Jurkat, Clone E6-1 (cell line): ENCODE measurements at regions not wholly inside any gene's neighbourhood (a gene's known extent, or its start where the extent isn't known, plus 50 kb on each side); places are given as distances from the start of the nearest gene placed in this dataset.
"Not testable (repeated sequence)": the region's sequence is repeated elsewhere in the genome, so short reads cannot be mapped to it uniquely, and the experiment has no call there.

Experiments
- DNase-seq: peaks from one replicate; pipeline ENCODE4 v3.0.0-alpha.2; 2011; ENCODE audit warnings: low read depth, low spot score
- H3K4me3 ChIP-seq: 2 replicates; pipeline ENCODE4 v1.5.1; 2011; ENCODE audit warnings: mild to moderate bottlenecking, low read length, control low read depth, moderate library complexity

DNA sequence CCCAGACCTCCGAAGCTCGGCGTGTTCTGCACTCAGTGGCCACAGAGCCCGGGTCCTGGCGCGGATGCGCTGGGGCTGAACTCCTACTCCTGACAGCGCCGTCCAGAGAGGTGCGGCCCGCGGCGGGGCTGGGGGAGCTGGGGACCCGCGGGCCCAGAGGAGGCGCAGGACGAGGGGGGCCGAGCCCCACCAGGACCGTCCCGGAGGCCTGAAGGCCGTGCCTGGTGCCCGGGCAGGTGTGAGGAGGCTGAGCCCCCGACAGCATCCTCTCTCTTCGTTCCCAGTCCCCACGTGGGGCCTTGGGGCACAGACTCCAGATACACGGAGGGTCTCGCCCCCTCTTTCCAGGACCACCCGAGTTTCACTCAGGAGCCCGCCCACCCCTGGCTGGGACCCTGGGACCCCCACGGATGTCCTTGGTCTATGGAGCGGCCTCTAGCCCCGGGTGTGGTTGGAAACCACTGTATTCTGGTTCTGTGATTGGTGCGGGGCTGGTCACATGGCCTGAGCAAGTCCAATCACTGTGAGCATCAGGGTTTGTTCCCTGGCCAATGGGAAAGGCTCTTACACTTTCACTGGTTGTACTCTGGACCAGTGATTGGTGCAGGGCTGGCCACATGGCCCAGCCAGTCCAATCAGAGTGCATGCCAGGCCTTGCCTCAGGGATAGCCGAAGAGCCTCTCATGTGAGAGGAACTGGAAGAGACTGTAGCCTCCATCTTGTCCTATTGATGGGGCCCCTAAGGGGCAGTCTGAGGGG lies 217.6 kb upstream of the SFSWAP start:
- H3K4me3 ChIP-seq: no peak overlapping the region
- DNase-seq: peak; percentile 8

- no peak for DNase-seq
- H3K4me3 ChIP-seq: no peak overlapping the region
These were observed 216.7 kb upstream of the SFSWAP start for GRCh38 chr12:131494216-131494615.

GRCh38 chr12:131494741-131495524 lies 216.0 kb upstream of the SFSWAP start:
- H3K4me3 ChIP-seq: no peak overlapping the region
- peak; percentile 5 for DNase-seq

DNA sequence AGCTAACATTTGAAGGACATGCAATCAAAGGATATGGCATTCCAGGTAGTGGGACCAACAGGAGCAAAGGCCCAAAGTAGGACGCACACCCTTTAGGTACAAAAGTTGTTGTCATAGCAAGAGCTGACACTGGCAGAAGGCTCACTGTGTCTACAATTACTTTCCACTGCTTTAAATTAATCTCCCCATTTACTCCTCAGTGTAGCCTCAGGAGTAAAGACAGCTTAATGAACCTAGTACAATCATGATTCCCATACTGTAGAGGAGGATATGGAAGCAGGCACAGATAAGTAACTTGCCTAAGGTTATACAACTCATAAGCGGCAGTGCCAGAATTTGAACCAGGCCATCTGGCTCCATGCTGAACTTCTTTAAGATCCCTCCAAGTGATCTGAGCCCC lies 212.9 kb upstream of the SFSWAP start:
- DNase-seq: no peak

DNA sequence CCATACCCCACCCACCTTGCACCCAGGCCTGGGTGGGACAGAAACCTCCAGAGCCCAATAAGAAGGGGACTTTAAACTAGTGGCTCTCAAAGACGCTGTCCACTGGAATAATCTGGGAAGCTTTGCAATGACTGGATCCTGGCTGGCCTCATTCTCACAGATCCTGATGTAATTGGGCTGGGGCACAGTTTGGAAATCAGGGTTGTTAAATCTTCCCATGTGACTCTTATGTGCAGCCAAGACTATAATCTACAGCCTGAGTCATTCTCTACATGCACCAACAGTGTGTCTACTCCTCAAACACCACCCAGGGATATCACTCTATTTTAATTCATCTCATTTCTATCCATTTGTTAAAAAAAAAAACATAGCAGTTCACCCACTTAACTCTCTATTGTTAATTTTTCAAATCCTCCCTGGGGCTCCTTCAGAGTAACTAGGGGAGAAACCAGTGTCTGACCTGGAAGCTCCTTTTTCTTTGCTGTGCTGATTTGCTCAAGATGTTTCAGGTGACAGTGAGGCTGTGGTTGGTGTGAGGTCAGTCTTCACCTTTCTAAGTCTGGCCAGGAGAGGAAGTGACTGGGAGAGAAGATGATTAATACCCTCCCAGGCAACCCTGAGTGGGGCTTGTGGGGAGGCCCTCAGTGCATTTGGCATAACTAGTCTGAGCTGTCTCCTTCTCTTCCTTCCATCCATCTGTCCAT lies 211.6 kb upstream of the SFSWAP start:
- H3K4me3 ChIP-seq: no peak overlapping the region
- no peak for DNase-seq

More for the DNA sequence above, 212.9 kb upstream of the SFSWAP start:
- no peak overlapping the region for H3K4me3 ChIP-seq

- H3K4me3 ChIP-seq: no peak overlapping the region
- DNase-seq: no peak
These were observed 211.1 kb upstream of the SFSWAP start for GRCh38 chr12:131499864-131500190.

DNA sequence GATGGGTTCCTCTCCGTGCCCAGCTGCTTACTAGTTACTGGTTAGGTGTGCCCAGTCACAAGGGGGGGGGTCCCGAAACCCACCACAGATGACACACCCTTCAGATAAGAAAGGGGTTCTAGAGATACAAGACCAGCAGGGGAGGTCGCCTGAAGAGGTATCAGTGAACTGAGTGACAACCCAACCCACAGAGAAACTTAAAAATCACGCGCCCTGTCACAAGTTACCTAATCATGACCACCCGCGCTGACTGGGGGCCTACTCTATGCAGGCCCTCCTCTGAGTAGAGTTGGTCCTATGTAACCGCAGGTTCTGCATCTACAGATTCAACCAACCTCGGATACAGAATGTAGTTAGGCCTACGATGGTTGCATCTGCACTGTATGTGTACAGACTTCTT lies 210.3 kb upstream of the SFSWAP start:
- H3K4me3 ChIP-seq: no peak overlapping the region
- DNase-seq: no peak

DNA sequence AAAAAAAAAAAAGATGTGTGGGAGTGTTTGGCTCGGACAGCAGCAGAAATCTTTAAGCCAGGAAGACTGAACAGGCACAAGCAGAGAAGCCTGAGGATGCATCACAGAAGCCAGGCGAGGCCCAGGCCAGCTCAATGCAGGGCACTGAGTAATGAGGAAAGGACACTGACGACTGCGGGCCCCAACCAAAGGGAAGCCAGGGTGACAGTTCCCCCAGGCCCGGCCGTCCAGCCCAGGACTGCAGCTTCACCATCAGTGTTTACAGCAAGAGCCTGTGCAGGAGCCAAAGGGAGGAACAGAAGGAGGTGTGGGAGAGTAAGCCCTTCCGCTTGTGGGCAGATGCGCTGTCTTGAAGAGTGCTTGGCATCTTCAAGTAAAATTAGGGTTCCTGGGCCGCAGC lies 205.3 kb upstream of the SFSWAP start:
- no peak overlapping the region for H3K4me3 ChIP-seq
- no peak for DNase-seq

- no peak for DNase-seq
- no peak overlapping the region for H3K4me3 ChIP-seq
These were observed 204.5 kb upstream of the SFSWAP start for GRCh38 chr12:131506426-131506825.

DNA sequence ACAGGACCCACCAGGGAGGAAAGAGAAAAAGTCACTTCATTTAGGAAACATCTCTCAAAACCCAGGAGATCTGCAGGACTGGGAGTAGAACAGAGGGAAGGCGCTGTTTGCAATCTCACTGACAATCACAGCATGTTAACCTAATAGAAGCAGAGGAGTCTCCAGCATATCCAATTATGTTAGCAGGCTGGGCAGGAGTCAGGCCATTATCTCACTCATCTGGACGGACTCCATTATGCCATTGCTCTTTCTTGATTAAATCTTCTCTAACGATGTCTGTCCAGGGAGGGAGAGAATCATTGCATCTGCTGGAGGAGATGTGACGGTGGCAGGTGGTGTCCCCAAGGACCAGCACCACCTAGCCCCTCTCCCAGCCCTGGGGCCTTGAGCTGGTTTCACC lies 203.8 kb upstream of the SFSWAP start:
- no peak overlapping the region for H3K4me3 ChIP-seq
- DNase-seq: no peak

DNA sequence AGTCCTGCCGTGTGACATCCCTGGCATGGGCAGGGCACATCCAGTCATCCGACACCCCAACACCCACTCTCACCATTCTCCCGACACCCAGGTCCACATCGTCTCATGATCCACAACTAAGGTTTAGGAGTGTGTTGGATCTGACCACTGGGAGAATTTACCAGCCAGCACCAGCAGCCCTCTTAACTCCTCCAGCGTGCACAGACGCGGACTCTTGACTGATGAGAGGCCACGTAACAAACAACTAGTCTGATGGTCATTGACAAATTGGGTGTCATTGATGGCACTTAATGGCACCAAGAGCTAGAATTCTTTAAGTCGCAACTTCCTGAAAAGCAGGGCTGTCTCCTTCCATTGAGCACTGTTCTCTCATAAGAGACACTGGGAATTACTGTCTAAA lies 203.0 kb upstream of the SFSWAP start:
- no peak for DNase-seq
- no peak overlapping the region for H3K4me3 ChIP-seq

DNA sequence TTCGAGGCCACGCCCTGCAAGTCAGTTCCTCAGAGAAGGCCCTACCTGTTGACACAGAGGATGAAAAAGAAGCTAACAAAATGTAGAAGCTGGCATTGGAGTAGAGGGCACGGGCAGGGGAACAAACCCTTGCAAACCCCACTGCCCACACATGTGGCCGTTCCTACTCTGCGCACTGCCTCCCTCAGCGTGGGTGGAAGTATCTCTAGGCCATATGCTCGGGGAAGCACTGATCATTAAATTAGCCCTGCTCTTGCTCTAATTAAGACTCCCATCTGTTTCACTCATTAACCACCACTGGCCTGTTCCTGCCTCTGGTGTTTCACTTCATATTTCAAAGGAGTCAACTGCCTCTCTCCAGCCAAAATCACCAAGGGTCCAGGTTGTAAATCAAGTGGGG lies 201.2 kb upstream of the SFSWAP start:
- H3K4me3 ChIP-seq: no peak overlapping the region
- DNase-seq: no peak

- no peak for DNase-seq
- H3K4me3 ChIP-seq: no peak overlapping the region
These were observed 200.5 kb upstream of the SFSWAP start for GRCh38 chr12:131510431-131510830.

DNA sequence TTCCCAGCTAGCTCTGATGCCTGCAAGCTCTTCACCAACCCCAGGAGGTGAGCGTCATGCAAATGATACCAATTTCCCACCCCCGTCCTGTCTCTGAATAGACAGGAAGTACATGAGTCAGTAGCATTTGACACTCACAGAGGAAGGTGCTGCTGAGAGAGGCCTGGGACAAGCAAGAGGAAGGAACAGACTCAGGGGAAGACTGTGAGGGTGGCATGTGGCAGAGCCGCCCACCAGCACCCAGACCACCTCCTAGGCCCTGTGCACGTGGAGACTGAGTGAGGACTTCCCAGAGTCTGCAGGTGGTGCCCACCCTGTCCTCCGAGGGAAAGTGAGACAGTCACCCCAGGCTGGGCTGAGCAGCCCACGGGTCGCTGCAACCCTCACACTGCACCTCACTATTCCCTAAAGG lies 199.5 kb upstream of the SFSWAP start:
- H3K4me3 ChIP-seq: no peak overlapping the region
- DNase-seq: peak; percentile 77

- no peak for DNase-seq
- no peak overlapping the region for H3K4me3 ChIP-seq
These were observed 198.9 kb upstream of the SFSWAP start for GRCh38 chr12:131511803-131512561.

DNA sequence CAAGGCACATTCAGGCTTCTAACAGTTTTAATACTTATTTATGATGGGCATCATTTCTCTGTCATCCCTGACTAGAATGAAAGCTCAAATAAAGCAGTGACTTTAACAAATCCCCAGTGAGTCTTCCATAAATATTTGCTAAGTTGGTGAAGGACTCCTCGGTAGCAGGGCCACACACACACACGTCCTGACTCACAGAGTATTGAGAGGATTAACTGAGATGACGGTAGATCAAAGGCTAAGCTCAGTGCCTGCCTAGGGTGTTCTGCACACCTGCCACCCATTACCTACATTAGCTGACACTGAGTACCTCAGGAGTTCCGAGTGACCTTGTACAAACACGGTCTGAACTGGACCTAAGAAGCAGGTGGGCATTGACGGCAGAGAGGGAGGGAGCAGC lies 197.3 kb upstream of the SFSWAP start:
- H3K4me3 ChIP-seq: no peak overlapping the region
- no peak for DNase-seq

DNA sequence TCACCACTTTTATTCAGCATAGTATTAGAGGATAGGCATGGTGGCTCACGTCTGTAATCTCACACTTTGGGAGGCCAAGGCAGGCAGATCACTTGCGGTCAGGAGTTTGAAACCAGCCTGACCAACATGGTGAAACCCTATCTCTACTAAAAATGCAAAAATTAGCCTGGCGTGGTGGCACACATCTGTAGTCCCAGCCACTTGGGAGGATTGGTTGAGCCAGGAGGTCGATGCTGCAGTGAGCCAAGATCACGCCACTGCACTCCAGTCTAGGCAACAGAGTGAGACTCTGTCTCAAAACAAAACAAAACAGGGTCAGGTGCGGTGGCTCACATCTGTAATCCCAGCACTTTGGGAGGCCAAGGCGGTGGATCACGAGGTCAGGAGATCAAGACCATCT lies 190.3 kb upstream of the SFSWAP start:
- not testable (repeated sequence) for H3K4me3 ChIP-seq, DNase-seq

- no peak overlapping the region for H3K4me3 ChIP-seq
- DNase-seq: no peak
These were observed 189.6 kb upstream of the SFSWAP start for GRCh38 chr12:131521326-131521725.

DNA sequence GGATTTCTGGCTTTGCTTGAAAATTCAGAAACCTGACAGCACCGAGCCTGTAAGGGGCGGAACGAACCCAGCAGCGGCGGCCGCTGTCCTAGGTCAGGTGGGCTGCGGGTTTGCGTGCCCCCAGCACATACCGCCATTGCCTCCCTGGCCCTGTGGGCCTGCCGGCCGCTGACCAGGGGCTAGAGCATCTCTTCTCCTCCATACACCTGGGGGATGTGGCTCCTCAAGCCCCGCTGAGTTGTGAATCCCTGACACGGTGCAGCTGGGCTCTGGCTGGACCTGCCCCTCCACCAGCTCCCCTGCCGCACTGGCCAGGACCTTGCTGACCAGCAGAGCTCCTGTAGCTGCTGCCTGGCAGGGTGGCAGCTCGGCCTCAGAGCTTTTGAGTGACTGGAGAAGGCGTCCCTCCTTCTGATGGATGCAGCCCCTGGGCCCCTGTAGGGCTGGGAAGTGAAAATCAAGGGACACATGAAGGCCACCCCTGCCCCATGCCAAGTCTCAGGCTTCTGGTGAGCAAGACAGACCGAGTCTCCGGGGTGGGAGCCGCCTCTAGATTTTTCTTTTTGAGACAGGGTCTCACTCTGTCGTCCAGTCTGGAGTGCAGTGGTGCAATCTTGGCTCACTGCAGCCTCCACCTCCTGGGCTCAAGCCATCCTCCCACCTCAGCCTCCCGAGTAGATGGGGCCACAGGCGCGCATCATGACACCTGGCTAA lies 184.9 kb upstream of the SFSWAP start:
- no peak for DNase-seq
- H3K4me3 ChIP-seq: no peak overlapping the region
